GM21528 (cell line): ENCODE measurements at regions not wholly inside any gene's neighbourhood (a gene's known extent, or its start where the extent isn't known, plus 50 kb on each side); places are given as distances from the start of the nearest gene placed in this dataset.
"Not testable (repeated sequence)": the region's sequence is repeated elsewhere in the genome, so short reads cannot be mapped to it uniquely, and the experiment has no call there.

Source experiments
- ATAC-seq: cut with Tn5 transposase; IDR thresholded peaks from one replicate; pipeline ENCODE4 v1.9.1; 2021; ENCODE audit warnings: mild to moderate bottlenecking, moderate library complexity; ENCODE audit not compliant: unreplicated experiment, low FRiP score

- no peak for ATAC-seq
Observed at GRCh38 chr9:108766626-108767161, 89.1 kb downstream of the ACTL7B start.

- no peak for ATAC-seq
Observed at GRCh38 chr9:108765265-108765664, 90.5 kb downstream of the ACTL7B start.

DNA sequence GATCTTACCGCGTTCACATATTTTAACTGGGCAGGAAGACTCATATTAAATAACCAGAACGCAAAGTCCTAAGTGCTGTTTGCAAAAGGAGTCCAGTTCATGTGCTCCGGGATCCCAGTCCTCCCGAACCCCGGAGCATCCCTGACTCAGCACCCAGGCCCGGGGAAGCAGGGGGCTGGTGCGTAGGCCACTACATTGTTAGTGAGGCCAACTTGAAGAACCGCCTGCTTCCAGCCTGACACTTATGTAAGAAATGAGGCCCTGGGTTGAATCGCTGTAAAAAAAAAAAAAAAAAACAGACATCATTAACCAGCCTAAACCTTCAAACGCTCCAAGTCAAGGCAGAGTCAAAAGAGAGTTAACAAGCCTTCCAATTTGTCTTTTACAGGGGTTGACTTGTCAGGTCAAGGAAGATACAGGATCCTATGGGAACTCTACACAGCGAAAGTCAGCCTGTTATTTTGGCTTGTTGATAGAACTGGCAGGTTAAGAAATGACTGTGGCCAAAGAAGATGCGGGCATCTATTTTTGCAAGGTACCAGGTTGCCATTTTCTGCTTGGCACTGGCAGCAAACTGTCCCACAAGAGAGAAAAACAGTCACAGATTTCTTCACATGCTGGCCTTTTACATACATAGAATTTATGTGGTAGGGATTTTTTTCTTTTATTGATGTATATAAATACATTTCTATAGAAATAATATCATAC, 93.3 kb downstream of the ACTL7B start:
- ATAC-seq, result no peak

GRCh38 chr9:108761655-108762347, 94.0 kb downstream of the ACTL7B start:
- no peak for ATAC-seq

DNA sequence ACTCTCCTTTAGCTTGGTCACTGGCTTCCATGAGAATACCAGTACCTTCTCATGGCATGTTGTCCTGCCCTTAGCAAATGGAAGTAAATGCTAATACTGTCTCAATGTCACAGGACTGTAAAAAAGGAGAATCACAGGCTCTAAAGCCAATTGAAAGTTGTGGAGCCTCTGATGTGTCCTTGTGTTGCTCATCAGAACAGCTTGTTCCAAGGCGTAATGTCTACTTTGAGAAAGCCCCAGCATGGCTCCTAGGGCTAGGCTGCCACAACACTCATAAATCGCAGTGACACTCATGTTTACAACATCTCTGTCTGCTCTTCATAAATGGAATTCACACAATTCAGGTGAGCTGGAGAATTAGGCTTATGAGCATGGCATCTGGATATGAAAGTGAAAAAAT, 94.9 kb downstream of the ACTL7B start:
- no peak for ATAC-seq

DNA sequence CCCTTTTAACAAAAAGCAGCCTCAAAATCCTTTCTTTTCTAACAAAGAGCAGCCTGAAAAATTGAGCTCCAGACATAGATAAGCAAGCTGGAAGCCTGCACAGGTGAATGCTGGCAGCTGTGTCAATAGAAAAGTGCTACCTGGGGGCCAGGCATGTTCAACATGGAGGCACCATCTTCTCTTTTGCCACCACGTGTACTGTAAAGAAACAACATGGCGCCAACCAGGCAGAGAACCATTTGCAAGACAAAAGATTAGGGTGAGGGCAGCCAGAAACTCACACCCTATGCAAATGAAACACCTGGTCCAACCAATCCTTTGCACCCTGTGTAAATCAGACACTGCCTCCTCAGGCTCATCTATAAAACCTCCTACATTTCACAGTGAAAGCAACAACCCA, 96.0 kb downstream of the ACTL7B start:
- ATAC-seq, result no peak

GRCh38 chr9:108759399-108759798, 96.4 kb downstream of the ACTL7B start:
- ATAC-seq, result no peak

DNA sequence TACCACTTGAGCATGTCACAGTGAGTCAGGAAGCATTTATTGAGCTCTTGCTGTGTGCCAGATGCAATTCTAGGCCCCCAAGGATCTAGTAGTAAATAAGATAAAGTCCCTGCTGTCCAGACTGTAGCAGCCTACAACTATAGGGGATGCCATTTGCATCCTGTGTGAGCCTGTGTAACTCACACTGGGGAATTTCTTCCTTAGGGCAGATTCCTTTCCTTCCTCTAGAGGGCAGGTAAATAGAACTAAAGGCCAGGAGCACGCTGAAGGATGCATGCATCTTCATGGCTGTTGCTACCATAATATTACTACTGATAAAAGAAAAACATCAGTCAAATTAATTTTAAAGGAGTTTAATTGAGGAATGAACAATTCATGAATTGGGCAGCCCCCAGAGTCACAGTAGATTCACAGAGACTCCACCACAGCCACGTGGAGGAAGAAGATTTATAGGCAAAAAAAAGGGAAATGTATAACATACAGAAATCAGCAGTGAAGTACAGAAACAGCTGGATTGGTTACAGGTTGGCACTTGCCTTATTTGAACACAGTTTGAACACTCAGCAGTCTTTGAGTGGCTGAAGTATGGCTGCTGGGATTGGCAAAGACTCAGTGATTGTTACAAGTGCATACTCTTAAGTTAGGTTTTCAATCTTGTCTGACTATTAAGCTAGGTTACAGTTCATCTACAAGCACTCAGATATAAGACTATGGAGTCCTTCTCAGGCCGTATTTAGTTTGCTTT, 98.9 kb downstream of the ACTL7B start:
- no peak for ATAC-seq

- ATAC-seq, result peak; percentile 64
Observed at GRCh38 chr9:108755979-108756378, 99.8 kb downstream of the ACTL7B start.

- ATAC-seq, result no peak
Observed at GRCh38 chr9:108751369-108751768, 104.4 kb downstream of the ACTL7B start.

DNA sequence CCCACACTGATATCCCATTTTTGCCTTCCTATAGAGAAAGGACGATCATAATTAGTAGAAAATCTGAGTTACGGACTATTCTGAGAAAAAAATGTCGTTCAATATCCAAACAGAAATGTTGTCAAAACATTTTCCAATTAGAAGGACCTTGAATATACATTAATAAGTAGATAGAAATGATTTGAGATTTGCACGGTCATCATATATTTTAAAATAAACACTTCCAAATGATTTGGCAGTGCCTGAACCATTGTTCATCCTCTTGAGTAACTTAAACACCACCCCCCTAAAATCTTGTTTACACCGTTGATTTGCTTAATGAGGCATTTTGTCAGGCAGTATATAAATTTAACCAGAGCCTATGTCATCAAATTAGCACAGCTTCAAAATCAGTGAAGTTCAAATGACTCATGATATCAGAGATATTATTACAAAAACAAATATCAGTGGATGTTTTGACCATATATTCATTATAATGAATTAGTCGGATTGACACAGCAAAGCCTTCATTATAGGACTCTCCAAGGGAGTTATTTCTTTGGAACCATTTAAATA, 105.0 kb downstream of the ACTL7B start:
- ATAC-seq, result no peak

DNA sequence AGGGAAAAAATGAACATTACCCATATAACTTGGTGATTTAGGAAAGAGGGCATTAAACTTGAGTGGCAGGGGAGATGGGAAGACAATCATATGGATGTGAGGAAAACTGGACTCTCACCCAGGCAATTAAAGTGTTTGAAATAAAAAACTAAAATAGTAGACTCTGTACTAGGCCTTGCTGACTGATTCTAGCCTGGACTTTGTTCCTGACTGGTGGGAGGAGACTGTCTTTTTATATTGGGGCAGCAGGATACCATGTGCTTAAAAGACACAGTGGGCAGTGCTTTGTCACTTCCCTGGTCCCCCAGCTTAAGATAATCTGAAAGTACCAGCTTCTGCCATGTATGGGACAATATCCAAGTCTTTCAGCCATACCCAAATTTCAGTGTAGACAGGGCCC, 107.0 kb downstream of the ACTL7B start:
- no peak for ATAC-seq

DNA sequence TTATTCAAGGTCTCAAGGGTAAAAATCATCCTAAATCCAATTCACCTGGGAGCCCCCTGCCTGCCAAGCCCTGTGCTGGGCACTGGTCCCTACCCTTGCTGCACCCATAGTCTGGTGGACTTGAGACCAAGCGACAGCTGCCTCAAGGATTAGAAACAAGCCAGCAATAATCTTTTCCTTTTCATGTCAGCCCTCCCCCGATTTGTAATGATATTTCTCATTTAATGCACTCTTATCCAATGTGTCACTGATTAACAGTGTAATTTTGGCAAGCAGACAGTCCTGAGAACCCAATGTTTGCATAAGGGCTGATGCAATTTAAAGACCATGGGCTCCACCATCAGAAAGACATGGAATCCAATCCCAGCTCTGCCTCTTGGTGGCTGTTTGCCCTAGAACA, 108.9 kb downstream of the ACTL7B start:
- no peak for ATAC-seq

DNA sequence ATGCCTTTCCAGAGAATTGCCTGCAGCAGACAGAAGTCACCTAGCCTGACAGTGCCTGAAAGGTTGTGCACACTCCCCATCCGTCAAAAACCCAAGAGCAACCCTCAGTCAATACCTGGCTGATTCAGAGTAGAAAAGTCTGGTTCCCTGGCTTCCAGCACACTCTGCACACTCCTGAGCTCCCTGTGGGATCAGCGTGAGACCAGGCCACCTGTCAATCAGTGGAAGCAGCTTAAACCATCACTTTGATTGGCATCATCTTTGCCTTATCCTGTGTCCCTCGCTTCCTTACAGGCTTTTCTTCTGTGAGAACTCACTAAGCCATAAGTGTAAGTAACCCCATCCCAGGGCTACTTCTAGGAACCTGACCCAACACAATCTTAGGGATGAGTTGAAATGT, 109.8 kb downstream of the ACTL7B start:
- ATAC-seq, result no peak

- no peak for ATAC-seq
Observed at GRCh38 chr9:108744641-108745040, 111.1 kb downstream of the ACTL7B start.

GRCh38 chr9:108743901-108744371, 111.8 kb downstream of the ACTL7B start:
- no peak for ATAC-seq

- ATAC-seq, result no peak
Observed at GRCh38 chr9:108743416-108743815, 112.4 kb downstream of the ACTL7B start.

DNA sequence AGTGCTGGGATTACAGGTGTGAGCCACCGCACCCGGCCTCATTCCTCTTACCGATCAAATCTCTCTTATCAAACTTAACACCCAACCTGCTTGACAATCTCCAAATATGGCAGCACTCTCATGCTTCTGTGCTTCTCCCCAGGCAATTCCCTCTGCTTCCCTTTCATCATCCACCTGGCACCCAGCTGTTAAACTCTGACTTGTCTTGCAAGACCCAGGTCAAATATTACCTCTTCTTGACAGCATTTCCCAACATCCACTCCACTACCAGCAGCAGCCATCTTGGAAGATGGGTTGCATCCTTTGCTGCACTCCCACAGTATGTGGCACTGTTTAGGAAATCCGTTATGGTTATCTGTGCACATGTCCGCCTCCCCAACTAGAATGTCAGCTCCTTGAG, 113.6 kb downstream of the ACTL7B start:
- no peak for ATAC-seq

DNA sequence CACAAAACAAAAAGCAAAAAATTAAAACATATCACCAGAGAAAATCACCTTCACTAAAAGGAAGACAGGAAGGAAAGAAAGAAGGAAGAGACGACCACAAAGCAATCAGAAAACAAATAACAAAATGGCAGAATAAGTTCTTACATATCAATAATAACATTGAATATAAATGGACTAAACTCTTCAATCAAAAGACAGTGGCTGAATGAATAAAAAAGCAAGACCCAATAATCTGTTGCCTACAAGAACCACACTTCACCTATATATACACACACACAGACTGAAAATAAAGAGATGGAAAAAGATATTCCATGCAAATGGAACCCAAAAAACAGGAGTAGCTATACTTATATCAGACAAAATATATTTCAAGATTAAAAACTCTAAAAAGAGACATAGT, 124.5 kb downstream of the ACTL7B start:
- not testable (repeated sequence) for ATAC-seq

DNA sequence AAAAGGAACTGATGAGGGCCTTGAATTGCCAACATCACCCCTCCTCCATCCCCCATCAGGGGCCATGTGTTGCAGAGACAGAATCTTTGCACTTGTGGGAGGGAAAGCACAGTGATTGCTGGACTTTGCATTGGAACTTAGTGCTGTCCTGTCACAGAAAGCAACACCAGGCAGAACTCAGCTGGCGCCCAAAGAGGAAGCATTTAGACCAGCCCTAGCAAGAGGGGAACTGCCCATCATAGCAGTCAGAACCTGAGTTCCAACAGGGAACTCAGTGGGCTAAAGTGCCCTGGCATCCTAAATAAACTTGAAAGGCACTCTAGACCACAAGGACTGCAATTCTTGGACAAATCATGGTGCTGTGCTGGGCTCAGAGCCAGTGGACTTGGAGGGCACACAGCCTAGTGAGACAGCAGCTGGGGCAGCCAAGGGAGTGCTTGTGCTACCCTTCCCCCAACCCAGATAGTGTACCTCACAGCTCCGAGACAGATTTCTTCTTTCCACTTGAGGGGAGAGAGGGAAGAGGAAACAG, 128.1 kb downstream of the ACTL7B start:
- ATAC-seq, result no peak

- ATAC-seq, result no peak
Observed at GRCh38 chr9:108724652-108725051, 131.1 kb downstream of the ACTL7B start.
